HEK293 (cell line): ENCODE measurements at regions not wholly inside any gene's neighbourhood (a gene's known extent, or its start where the extent isn't known, plus 50 kb on each side); places are given as distances from the start of the nearest gene placed in this dataset.

Experiments used
- CTCF ChIP-seq: fragments of 450-650 bp; formaldehyde crosslinking; IDR thresholded peaks from 2 replicates; pipeline ENCODE4 v1.5.1; 2016; ENCODE audit warnings: missing biosample characterization, missing genetic modification characterization
- ZBTB1 ChIP-seq: fragments of 450-650 bp; formaldehyde crosslinking; IDR thresholded peaks from 2 replicates; pipeline ENCODE4 v1.5.1; 2016; ENCODE audit warnings: missing biosample characterization, missing genetic modification characterization

- TF ChIP-seq CTCF (tag by site-specific recombination) (no peak), ZBTB1 (no peak)
Observed at GRCh38 chr18:65049586-65049985, 701.2 kb upstream of the CDH7 start.
